K562 (cell line): ENCODE measurements at regions not wholly inside any gene's neighbourhood (a gene's known extent, or its start where the extent isn't known, plus 50 kb on each side); places are given as distances from the start of the nearest gene placed in this dataset.

Source experiments
- ATAC-seq: fragments of 200-7000 bp; cut with Tn5 transposase; 3 replicates; pipeline ENCODE4 v1.9.1; 2020; ENCODE audit warnings: moderate library complexity
- BruUV-seq: library from RNA; stranded (reverse); fragments of 400-500 nt; replicated peaks from 2 replicates; lab custom pipeline; 2021; lab: Mats Ljungman, UMichigan
- CTCF ChIA-PET: fragments of 300-600 bp; formaldehyde crosslinking; extraction: SDS; loops from one replicate; lab custom pipeline; 2021; ENCODE audit warnings: low intra/inter-chr PET ratio; lab: Yijun Ruan, JAX
- POLR2A ChIA-PET: fragments of 300-600, 350-650 bp; sonication (Branson Sonifier 250); formaldehyde crosslinking; extraction: SDS; loops from one replicate; lab custom pipeline; 2021; ENCODE audit warnings: antibody characterized with exemption, inconsistent platforms; lab: Yijun Ruan, JAX
- DNase-seq, 4 experiments: peaks; one replicate each; pipeline versions ENCODE4 v3.0.0 to v3.0.0-alpha.2; 2011 to 2018; ENCODE audit warnings: low spot score in 3 of 4, mixed read lengths in 3 of 4; ENCODE audit errors: extremely low read depth in 1 of 4
- FAIRE-seq: peaks from 2 replicates; lab custom pipeline; 2011; peaks lifted over from hg19 to GRCh38; lab: Jason Lieb, UNC
- H2AFZ ChIP-seq: 2 replicates; pipeline ENCODE4 v1.6.0; 2011; ENCODE audit warnings: low read depth, low read length, control low read depth, inconsistent platforms
- H3K27ac ChIP-seq: fragments of 200-600 bp; 3 replicates; pipeline ENCODE4 v1.8.0; 2011; ENCODE audit warnings: low read depth, mild to moderate bottlenecking, control low read depth, inconsistent platforms, low read length, moderate library complexity, mixed read lengths; ENCODE audit errors: extremely low read depth
- H3K27me3 ChIP-seq, 2 experiments: fragments of 300-600 bp in 1 of 2; 2 replicates in 1 of 2; 3 replicates in 1 of 2; pipeline versions ENCODE4 v1.6.0 to v1.8.0; 2011; ENCODE audit warnings: inconsistent platforms in 2 of 2, low read length in 2 of 2, mild to moderate bottlenecking in 1 of 2, mixed read lengths in 1 of 2, moderate library complexity in 1 of 2; ENCODE audit not compliant: control insufficient read depth in 2 of 2, insufficient read depth in 2 of 2
- H3K36me3 ChIP-seq: fragments of 300-600 bp; 3 replicates; pipeline ENCODE4 v1.8.0; 2011; ENCODE audit warnings: mild to moderate bottlenecking, low read length, inconsistent platforms; ENCODE audit not compliant: control insufficient read depth, insufficient read depth
- H3K4me1 ChIP-seq, 2 experiments: fragments of 200-600 bp in 1 of 2; replicated peaks in 1 of 2; 2 replicates in 1 of 2; 3 replicates in 1 of 2; pipeline versions ENCODE4 v1.5.1 to v1.8.0; 2011; ENCODE audit warnings: inconsistent platforms in 2 of 2, low read length in 2 of 2, mild to moderate bottlenecking in 1 of 2, mixed read lengths in 1 of 2, moderate library complexity in 1 of 2; ENCODE audit not compliant: control insufficient read depth in 2 of 2, insufficient read depth in 2 of 2
- H3K4me2 ChIP-seq: 2 replicates; pipeline ENCODE4 v1.6.1; 2011; ENCODE audit warnings: low read length, control low read depth, inconsistent platforms, mixed read lengths; ENCODE audit not compliant: insufficient read depth
- H3K4me3 ChIP-seq: fragments of 200-600 bp; sonication (generic), shearing (Covaris generic); 2 replicates; pipeline ENCODE4 v1.5.1; 2016; ENCODE audit warnings: control low read depth, inconsistent platforms
- H3K79me2 ChIP-seq: fragments of 200-600 bp; 3 replicates; pipeline ENCODE4 v1.8.0; 2011; ENCODE audit warnings: low read length, inconsistent platforms; ENCODE audit not compliant: control insufficient read depth, insufficient read depth
- H3K9ac ChIP-seq, 2 experiments: 2 replicates each; pipeline versions ENCODE4 v1.6.0 to v1.6.1; 2011; ENCODE audit warnings: low read depth in 2 of 2, low read length in 2 of 2, control low read depth in 1 of 2, inconsistent platforms in 1 of 2, mild to moderate bottlenecking in 1 of 2, mixed read lengths in 1 of 2; ENCODE audit not compliant: insufficient read depth in 1 of 2
- H3K9me1 ChIP-seq: one replicate; pipeline ENCODE4 v1.6.0; 2011; ENCODE audit warnings: inconsistent platforms, mild to moderate bottlenecking, low read length, moderate library complexity; ENCODE audit not compliant: control insufficient read depth, insufficient read depth
- H3K9me3 ChIP-seq: replicated peaks from 2 replicates; pipeline ENCODE4 v1.5.1; 2011; ENCODE audit warnings: low read depth, low read length, inconsistent platforms; ENCODE audit not compliant: control insufficient read depth, insufficient read depth
- H4K20me1 ChIP-seq: replicated peaks from 2 replicates; pipeline ENCODE4 v1.6.1; 2011; ENCODE audit warnings: low read length, inconsistent platforms, mixed read lengths; ENCODE audit not compliant: control insufficient read depth, insufficient read depth
- CREB1 ChIP-seq, 2 experiments: sonication (generic) in 1 of 2; formaldehyde crosslinking in 1 of 2; IDR thresholded peaks; 2 replicates each; pipeline versions ENCODE4 v1.6.1 to v1.8.0; 2012 to 2022; ENCODE audit warnings: inconsistent platforms in 1 of 2, mild to moderate bottlenecking in 1 of 2, missing genetic modification reagents in 1 of 2, moderate library complexity in 1 of 2
- E2F3 ChIP-seq: fragments of 250-450 bp; sonication (Bioruptor Pico); IDR thresholded peaks from 2 replicates; pipeline ENCODE4 v1.4.0; 2020; ENCODE audit warnings: mild to moderate bottlenecking
- MIER1 ChIP-seq: fragments of 450-650 bp; IDR thresholded peaks from 2 replicates; pipeline ENCODE4 v1.6.1; 2016; ENCODE audit warnings: antibody characterized with exemption, mild to moderate bottlenecking, low read depth
- POLR2B ChIP-seq: fragments of 450-650 bp; IDR thresholded peaks from 2 replicates; pipeline ENCODE4 v1.6.1; 2018; ENCODE audit warnings: low read depth; ENCODE audit not compliant: partially characterized antibody
- SMARCE1 ChIP-seq: fragments of 450-650 bp; IDR thresholded peaks from 2 replicates; pipeline ENCODE4 v1.7.1; 2016; ENCODE audit warnings: mild to moderate bottlenecking
- TBP ChIP-seq: optimal IDR thresholded peaks from 2 replicates; pipeline ENCODE3; 2011; ENCODE audit warnings: low read depth, low read length, improper control_type of control experiment
- WGBS: fragments of 100-300 bp; shearing (Covaris generic); methylation state at CpG from one replicate; pipeline ENCODE4 v1.1.6; 2016; ENCODE audit warnings: low coverage, mixed read lengths; ENCODE audit not compliant: insufficient coverage; ENCODE audit errors: missing lambda C conversion rate; 5-methylcytosine and 5-hydroxymethylcytosine counted together
- in situ Hi-C: fragments of 300-500 bp; cut with MboI; formaldehyde crosslinking; loops from 4 replicates; pipeline ENCODE4 v1.15.0; 2018; ENCODE audit warnings: inconsistent platforms, mixed read lengths
- intact Hi-C: fragments of 100-400 bp; cut with micrococcal nuclease; formaldehyde crosslinking; loops from 2 replicates; pipeline ENCODE4 v1.14.2; 2022
- TF ChIP-seq, protein P1 (sequence below): fragments of 250-450 bp; sonication (Bioruptor Pico); IDR thresholded peaks from 2 replicates; pipeline ENCODE4 v1.9.0; 2021; ENCODE audit warnings: mild to moderate bottlenecking
- TF ChIP-seq, protein P2 (sequence below): fragments of 250-450 bp; sonication (Bioruptor Pico); IDR thresholded peaks from 2 replicates; pipeline ENCODE4 v1.4.0; 2020; ENCODE audit warnings: mild to moderate bottlenecking, moderate library complexity, borderline replicate concordance
- TF ChIP-seq, protein P3 (sequence below): sonication (generic); formaldehyde crosslinking; IDR thresholded peaks from 2 replicates; pipeline ENCODE4 v1.8.0; 2022; ENCODE audit warnings: mild to moderate bottlenecking, missing genetic modification reagents
- TF ChIP-seq, protein P4 (sequence below): sonication (generic); formaldehyde crosslinking; IDR thresholded peaks from 2 replicates; pipeline ENCODE4 v1.8.0; 2022; ENCODE audit warnings: missing genetic modification reagents, mild to moderate bottlenecking, borderline replicate concordance
- TF ChIP-seq, protein P5 (sequence below): fragments of 450-650 bp; IDR thresholded peaks from 2 replicates; pipeline ENCODE4 v1.6.1; 2018; ENCODE audit not compliant: partially characterized antibody

DNA sequence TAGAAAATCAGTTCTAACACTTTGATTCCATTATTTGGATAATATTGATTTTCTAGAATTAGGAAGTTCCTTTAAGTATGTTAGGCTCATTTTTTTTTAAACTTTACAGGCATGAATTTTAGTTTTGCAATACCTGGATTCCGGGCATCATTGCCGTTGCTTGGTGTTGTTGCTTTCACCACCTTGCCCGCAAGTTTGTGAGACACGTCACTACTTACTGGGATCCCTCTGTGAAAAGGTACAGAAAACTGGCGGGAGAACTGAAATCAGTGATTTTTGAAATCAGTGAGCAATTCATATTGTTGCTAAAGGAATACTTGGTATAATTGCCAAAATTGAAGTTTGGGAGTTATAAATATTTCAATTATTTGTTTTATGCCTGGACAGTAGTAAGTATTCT, 232.3 kb upstream of the NPY start:
- DNase-seq (no peak), ATAC-seq (no peak), FAIRE-seq (no peak)
- no TSS peak for BruUV-seq
- in situ Hi-C loops = no loop called here
- no peak overlapping the region for H3K4me3 ChIP-seq
- H4K20me1 ChIP-seq = peaks cover 3% of the 10 kb centered on the region; the same call in 1 of the 2 replicates
- H2AFZ ChIP-seq = no peak overlapping the region
- no peaks in the 10 kb centered on the region for H3K79me2 ChIP-seq
- H3K9ac ChIP-seq = no peak overlapping the region
- H3K27me3 ChIP-seq = no peaks in the 10 kb centered on the region; a peak in 2 of 5 replicates
- 0% methylated on average over 5 of the region's 5 CpGs for WGBS
- ChIA-PET CTCF (no interaction called here), POLR2A (no interaction called here)
- intact Hi-C loops = no loop called here
- H3K27ac ChIP-seq = no peak overlapping the region
- TF ChIP-seq, protein P1, sequence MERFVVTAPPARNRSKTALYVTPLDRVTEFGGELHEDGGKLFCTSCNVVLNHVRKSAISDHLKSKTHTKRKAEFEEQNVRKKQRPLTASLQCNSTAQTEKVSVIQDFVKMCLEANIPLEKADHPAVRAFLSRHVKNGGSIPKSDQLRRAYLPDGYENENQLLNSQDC (CRISPR knock-in tag) = no peak
- no peak for TF ChIP-seq MIER1
- TF ChIP-seq, protein P2, sequence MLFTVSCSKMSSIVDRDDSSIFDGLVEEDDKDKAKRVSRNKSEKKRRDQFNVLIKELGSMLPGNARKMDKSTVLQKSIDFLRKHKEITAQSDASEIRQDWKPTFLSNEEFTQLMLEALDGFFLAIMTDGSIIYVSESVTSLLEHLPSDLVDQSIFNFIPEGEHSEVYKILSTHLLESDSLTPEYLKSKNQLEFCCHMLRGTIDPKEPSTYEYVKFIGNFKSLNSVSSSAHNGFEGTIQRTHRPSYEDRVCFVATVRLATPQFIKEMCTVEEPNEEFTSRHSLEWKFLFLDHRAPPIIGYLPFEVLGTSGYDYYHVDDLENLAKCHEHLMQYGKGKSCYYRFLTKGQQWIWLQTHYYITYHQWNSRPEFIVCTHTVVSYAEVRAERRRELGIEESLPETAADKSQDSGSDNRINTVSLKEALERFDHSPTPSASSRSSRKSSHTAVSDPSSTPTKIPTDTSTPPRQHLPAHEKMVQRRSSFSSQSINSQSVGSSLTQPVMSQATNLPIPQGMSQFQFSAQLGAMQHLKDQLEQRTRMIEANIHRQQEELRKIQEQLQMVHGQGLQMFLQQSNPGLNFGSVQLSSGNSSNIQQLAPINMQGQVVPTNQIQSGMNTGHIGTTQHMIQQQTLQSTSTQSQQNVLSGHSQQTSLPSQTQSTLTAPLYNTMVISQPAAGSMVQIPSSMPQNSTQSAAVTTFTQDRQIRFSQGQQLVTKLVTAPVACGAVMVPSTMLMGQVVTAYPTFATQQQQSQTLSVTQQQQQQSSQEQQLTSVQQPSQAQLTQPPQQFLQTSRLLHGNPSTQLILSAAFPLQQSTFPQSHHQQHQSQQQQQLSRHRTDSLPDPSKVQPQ = no peak
- TF ChIP-seq, protein P3, sequence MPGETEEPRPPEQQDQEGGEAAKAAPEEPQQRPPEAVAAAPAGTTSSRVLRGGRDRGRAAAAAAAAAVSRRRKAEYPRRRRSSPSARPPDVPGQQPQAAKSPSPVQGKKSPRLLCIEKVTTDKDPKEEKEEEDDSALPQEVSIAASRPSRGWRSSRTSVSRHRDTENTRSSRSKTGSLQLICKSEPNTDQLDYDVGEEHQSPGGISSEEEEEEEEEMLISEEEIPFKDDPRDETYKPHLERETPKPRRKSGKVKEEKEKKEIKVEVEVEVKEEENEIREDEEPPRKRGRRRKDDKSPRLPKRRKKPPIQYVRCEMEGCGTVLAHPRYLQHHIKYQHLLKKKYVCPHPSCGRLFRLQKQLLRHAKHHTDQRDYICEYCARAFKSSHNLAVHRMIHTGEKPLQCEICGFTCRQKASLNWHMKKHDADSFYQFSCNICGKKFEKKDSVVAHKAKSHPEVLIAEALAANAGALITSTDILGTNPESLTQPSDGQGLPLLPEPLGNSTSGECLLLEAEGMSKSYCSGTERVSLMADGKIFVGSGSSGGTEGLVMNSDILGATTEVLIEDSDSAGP = no peak
- no peak for TF ChIP-seq SMARCE1
- TF ChIP-seq E2F3 (CRISPR knock-in tag) = no peak
- TF ChIP-seq, protein P4, sequence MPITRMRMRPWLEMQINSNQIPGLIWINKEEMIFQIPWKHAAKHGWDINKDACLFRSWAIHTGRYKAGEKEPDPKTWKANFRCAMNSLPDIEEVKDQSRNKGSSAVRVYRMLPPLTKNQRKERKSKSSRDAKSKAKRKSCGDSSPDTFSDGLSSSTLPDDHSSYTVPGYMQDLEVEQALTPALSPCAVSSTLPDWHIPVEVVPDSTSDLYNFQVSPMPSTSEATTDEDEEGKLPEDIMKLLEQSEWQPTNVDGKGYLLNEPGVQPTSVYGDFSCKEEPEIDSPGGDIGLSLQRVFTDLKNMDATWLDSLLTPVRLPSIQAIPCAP (CRISPR knock-in tag) = no peak
- no peak for TF ChIP-seq CREB1 (IDR thresholded peaks at IDR 0.05)
- no peak for TF ChIP-seq CREB1 (CRISPR knock-in tag; IDR thresholded peaks at IDR 0.05)
- no peak for TF ChIP-seq POLR2B
- TF ChIP-seq TBP = no peak
- TF ChIP-seq, protein P5, sequence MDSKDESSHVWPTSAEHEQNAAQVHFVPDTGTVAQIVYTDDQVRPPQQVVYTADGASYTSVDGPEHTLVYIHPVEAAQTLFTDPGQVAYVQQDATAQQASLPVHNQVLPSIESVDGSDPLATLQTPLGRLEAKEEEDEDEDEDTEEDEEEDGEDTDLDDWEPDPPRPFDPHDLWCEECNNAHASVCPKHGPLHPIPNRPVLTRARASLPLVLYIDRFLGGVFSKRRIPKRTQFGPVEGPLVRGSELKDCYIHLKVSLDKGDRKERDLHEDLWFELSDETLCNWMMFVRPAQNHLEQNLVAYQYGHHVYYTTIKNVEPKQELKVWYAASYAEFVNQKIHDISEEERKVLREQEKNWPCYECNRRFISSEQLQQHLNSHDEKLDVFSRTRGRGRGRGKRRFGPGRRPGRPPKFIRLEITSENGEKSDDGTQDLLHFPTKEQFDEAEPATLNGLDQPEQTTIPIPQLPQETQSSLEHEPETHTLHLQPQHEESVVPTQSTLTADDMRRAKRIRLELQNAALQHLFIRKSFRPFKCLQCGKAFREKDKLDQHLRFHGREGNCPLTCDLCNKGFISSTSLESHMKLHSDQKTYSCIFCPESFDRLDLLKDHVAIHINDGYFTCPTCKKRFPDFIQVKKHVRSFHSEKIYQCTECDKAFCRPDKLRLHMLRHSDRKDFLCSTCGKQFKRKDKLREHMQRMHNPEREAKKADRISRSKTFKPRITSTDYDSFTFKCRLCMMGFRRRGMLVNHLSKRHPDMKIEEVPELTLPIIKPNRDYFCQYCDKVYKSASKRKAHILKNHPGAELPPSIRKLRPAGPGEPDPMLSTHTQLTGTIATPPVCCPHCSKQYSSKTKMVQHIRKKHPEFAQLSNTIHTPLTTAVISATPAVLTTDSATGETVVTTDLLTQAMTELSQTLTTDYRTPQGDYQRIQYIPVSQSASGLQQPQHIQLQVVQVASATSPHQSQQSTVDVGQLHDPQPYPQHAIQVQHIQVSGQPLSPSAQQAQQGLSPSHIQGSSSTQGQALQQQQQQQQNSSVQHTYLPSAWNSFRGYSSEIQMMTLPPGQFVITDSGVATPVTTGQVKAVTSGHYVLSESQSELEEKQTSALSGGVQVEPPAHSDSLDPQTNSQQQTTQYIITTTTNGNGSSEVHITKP = no peak
- no peaks in the 10 kb centered on the region for H3K36me3 ChIP-seq
- H3K4me1 ChIP-seq = no peaks in the 10 kb centered on the region
- H3K9me3 ChIP-seq = no peaks in the 10 kb centered on the region
- no peak overlapping the region for H3K4me2 ChIP-seq
- H3K9me1 ChIP-seq = no peaks in the 10 kb centered on the region
